ENCODE measurements at regions not wholly inside any gene's neighbourhood (a gene's known extent, or its start where the extent isn't known, plus 50 kb on each side); places are given as distances from the start of the nearest gene placed in this dataset.
A peak's percentile ranks its signal among the peaks of the same experiment; 100 is the strongest.

- no peaks in the 10 kb centered on the region for H3K9me3 ChIP-seq (ENCODE audit: control insufficient read depth, insufficient read depth, low read length)
- H3K36me3 ChIP-seq (ENCODE audit: control insufficient read depth, insufficient read depth, low read length), result no peaks in the 10 kb centered on the region
- H3K4me3 ChIP-seq (ENCODE audit: low read depth, low read length), result no peak overlapping the region
- no peak for DNase-seq (ENCODE audit: low read depth in 4 of 6, low spot score in 6 of 6)
- no peaks in the 10 kb centered on the region for H3K27me3 ChIP-seq (ENCODE audit: control insufficient read depth, insufficient read depth, low read length)
- no CpG with 5 or more reads among the region's 1 CpG for WGBS (ENCODE audit: insufficient coverage)
- H3K27ac ChIP-seq (ENCODE audit: low read depth, low read length), result no peak overlapping the region
- no peaks in the 10 kb centered on the region for H3K4me1 ChIP-seq (ENCODE audit: control insufficient read depth, insufficient read depth, low read length)
These were observed 402.7 kb downstream of the IRS2 start for GRCh38 chr13:109383683-109384082.

GRCh38 chr13:109381546-109382180, 404.7 kb downstream of the IRS2 start:
- Histone ChIP-seq H3K27ac (ENCODE audit: low read depth, low read length) (peak overlapping the region; percentile 67), H3K27me3 (ENCODE audit: control insufficient read depth, insufficient read depth, low read length) (no peaks in the 10 kb centered on the region), H3K36me3 (ENCODE audit: control insufficient read depth, insufficient read depth, low read length) (no peaks in the 10 kb centered on the region), H3K4me3 (ENCODE audit: low read depth, low read length) (no peak overlapping the region), H3K9me3 (ENCODE audit: control insufficient read depth, insufficient read depth, low read length) (no peaks in the 10 kb centered on the region), H3K4me1 (ENCODE audit: control insufficient read depth, insufficient read depth, low read length) (no peaks in the 10 kb centered on the region)
- no peak for DNase-seq (ENCODE audit: low read depth in 4 of 6, low spot score in 6 of 6)
- WGBS (ENCODE audit: insufficient coverage), result 80% methylated on average over 1 of the region's 5 CpGs

DNA sequence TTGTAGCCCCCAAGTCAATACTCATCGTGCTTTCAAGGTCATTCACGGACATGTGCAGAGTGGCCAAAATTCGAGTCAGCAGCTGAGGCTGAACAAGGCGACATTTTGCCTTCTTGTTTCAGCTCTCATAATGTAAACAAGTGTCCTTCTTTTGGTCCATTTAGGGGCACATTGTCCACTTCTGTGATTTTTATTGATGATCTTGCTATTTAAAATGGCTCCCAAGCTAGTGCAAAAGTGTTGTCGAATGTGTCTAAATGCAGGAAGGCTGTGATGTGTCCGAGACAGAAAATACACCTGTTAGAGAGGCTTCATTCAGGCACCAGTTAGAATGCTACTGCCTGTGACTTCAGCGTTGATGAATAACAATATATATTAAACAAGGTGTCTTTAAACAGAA, 405.9 kb downstream of the IRS2 start:
- H3K4me1 ChIP-seq (ENCODE audit: control insufficient read depth, insufficient read depth, low read length), result no peaks in the 10 kb centered on the region
- H3K4me3 ChIP-seq (ENCODE audit: low read depth, low read length), result no peak overlapping the region
- H3K36me3 ChIP-seq (ENCODE audit: control insufficient read depth, insufficient read depth, low read length), result no peaks in the 10 kb centered on the region
- DNase-seq (ENCODE audit: low read depth in 4 of 6, low spot score in 6 of 6), result no peak
- no peaks in the 10 kb centered on the region for H3K9me3 ChIP-seq (ENCODE audit: control insufficient read depth, insufficient read depth, low read length)
- no peaks in the 10 kb centered on the region for H3K27me3 ChIP-seq (ENCODE audit: control insufficient read depth, insufficient read depth, low read length)
- no peak overlapping the region for H3K27ac ChIP-seq (ENCODE audit: low read depth, low read length)
- 55% methylated on average over 4 of the region's 7 CpGs for WGBS (ENCODE audit: insufficient coverage)

DNA sequence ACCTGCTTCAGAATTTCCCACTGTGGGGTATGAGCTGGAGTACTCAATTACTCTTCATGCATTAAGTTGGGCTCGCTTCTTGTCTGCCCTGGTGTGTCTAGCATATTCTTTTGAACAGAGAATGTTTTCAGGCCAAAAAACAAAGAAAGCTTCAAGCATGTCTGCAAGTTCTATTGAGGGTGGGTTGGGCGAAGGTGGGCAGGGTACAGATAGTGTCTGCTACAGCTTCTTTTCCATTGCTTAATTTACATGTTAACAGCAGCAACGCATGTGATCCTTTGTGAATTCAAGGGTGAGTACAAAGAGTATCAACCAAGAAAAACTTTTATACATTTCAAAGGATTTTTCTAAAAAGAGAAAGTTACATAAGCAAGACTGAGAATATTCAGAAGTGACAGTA, 406.5 kb downstream of the IRS2 start:
- WGBS (ENCODE audit: insufficient coverage), result 33% methylated on average over 1 of the region's 3 CpGs
- H3K4me3 ChIP-seq (ENCODE audit: low read depth, low read length), result no peak overlapping the region
- no peaks in the 10 kb centered on the region for H3K36me3 ChIP-seq (ENCODE audit: control insufficient read depth, insufficient read depth, low read length)
- no peaks in the 10 kb centered on the region for H3K4me1 ChIP-seq (ENCODE audit: control insufficient read depth, insufficient read depth, low read length)
- no peaks in the 10 kb centered on the region for H3K27me3 ChIP-seq (ENCODE audit: control insufficient read depth, insufficient read depth, low read length)
- no peak overlapping the region for H3K27ac ChIP-seq (ENCODE audit: low read depth, low read length)
- H3K9me3 ChIP-seq (ENCODE audit: control insufficient read depth, insufficient read depth, low read length), result no peaks in the 10 kb centered on the region
- DNase-seq (ENCODE audit: low read depth in 4 of 6, low spot score in 6 of 6), result no peak

GRCh38 chr13:109376936-109377335, 409.4 kb downstream of the IRS2 start:
- no peak overlapping the region for H3K4me3 ChIP-seq (ENCODE audit: low read depth, low read length)
- H3K9me3 ChIP-seq (ENCODE audit: control insufficient read depth, insufficient read depth, low read length), result no peaks in the 10 kb centered on the region
- WGBS (ENCODE audit: insufficient coverage), result 66% methylated on average over 8 of the region's 9 CpGs
- H3K27me3 ChIP-seq (ENCODE audit: control insufficient read depth, insufficient read depth, low read length), result no peaks in the 10 kb centered on the region
- no peaks in the 10 kb centered on the region for H3K36me3 ChIP-seq (ENCODE audit: control insufficient read depth, insufficient read depth, low read length)
- no peak overlapping the region for H3K27ac ChIP-seq (ENCODE audit: low read depth, low read length)
- peaks cover 4% of the 10 kb centered on the region for H3K4me1 ChIP-seq (ENCODE audit: control insufficient read depth, insufficient read depth, low read length)
- DNase-seq (ENCODE audit: low read depth in 4 of 6, low spot score in 6 of 6), result no peak

- peak in 2 of 6 donors; percentile 52 to 89 for DNase-seq (ENCODE audit: low read depth in 4 of 6, low spot score in 6 of 6)
- Histone ChIP-seq H3K4me3 (ENCODE audit: low read depth, low read length) (no peak overlapping the region), H3K27ac (ENCODE audit: low read depth, low read length) (no peak overlapping the region), H3K27me3 (ENCODE audit: control insufficient read depth, insufficient read depth, low read length) (no peaks in the 10 kb centered on the region), H3K9me3 (ENCODE audit: control insufficient read depth, insufficient read depth, low read length) (no peaks in the 10 kb centered on the region), H3K36me3 (ENCODE audit: control insufficient read depth, insufficient read depth, low read length) (no peaks in the 10 kb centered on the region), H3K4me1 (ENCODE audit: control insufficient read depth, insufficient read depth, low read length) (peaks cover 11% of the 10 kb centered on the region)
- WGBS (ENCODE audit: insufficient coverage), result 54% methylated on average over 6 of the region's 11 CpGs
These were observed 411.7 kb downstream of the IRS2 start for GRCh38 chr13:109374609-109375200.

DNA sequence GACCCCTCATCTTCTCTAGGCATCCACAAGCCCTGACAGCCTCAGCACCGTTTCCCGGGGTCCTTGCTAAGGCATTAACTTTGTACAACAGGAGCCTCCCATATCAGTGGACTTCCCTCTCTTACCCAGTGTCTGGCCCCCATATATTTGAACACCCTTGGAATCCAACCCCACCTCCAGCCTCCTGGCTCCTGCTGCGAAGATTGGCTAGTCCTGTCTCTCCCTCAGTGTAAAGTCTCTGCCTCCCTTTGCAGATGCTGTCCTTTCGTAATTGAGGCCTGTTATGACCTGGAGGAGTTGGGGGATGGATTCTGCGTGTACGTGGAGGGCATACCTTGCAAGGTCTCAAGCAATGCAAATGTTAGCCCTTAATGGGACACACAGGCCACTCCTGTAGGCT, 413.7 kb downstream of the IRS2 start:
- WGBS (ENCODE audit: insufficient coverage), result 98% methylated on average over 6 of the region's 6 CpGs
- no peak overlapping the region for H3K4me3 ChIP-seq (ENCODE audit: low read depth, low read length)
- H3K27me3 ChIP-seq (ENCODE audit: control insufficient read depth, insufficient read depth, low read length), result no peaks in the 10 kb centered on the region
- H3K9me3 ChIP-seq (ENCODE audit: control insufficient read depth, insufficient read depth, low read length), result no peaks in the 10 kb centered on the region
- peaks cover 25% of the 10 kb centered on the region for H3K4me1 ChIP-seq (ENCODE audit: control insufficient read depth, insufficient read depth, low read length)
- H3K36me3 ChIP-seq (ENCODE audit: control insufficient read depth, insufficient read depth, low read length), result no peaks in the 10 kb centered on the region
- no peak overlapping the region for H3K27ac ChIP-seq (ENCODE audit: low read depth, low read length)
- DNase-seq (ENCODE audit: low read depth in 4 of 6, low spot score in 6 of 6), result no peak

- no peak for DNase-seq (ENCODE audit: low read depth in 4 of 6, low spot score in 6 of 6)
- peaks cover 26% of the 10 kb centered on the region for H3K4me1 ChIP-seq (ENCODE audit: control insufficient read depth, insufficient read depth, low read length)
- no peaks in the 10 kb centered on the region for H3K27me3 ChIP-seq (ENCODE audit: control insufficient read depth, insufficient read depth, low read length)
- H3K9me3 ChIP-seq (ENCODE audit: control insufficient read depth, insufficient read depth, low read length), result no peaks in the 10 kb centered on the region
- no peak overlapping the region for H3K27ac ChIP-seq (ENCODE audit: low read depth, low read length)
- H3K4me3 ChIP-seq (ENCODE audit: low read depth, low read length), result no peak overlapping the region
- H3K36me3 ChIP-seq (ENCODE audit: control insufficient read depth, insufficient read depth, low read length), result no peaks in the 10 kb centered on the region
- 66% methylated on average over 6 of the region's 8 CpGs for WGBS (ENCODE audit: insufficient coverage)
These were observed 415.3 kb downstream of the IRS2 start for GRCh38 chr13:109371066-109371465.

DNA sequence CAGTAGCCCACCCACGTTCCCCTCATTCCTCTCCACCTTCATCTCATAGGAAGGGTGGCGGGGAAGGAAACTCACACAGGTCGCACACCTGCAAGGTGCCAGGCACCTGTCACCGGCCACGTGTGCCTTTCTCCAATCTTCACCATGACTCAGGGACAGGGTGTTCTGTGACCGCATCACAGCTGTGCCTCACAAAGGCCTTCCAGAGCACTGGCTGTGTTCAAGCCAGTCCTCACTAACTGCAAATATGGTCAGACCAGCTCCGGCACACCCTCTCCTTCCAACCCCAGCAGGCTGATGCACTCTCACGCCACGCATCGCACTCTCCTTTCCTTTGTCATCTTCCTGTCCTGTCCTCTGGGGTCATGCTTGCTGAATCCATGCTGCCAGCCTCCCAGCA, 415.9 kb downstream of the IRS2 start:
- H3K4me3 ChIP-seq (ENCODE audit: low read depth, low read length), result no peak overlapping the region
- WGBS (ENCODE audit: insufficient coverage), result 92% methylated on average over 10 of the region's 10 CpGs
- no peak for DNase-seq (ENCODE audit: low read depth in 4 of 6, low spot score in 6 of 6)
- no peaks in the 10 kb centered on the region for H3K36me3 ChIP-seq (ENCODE audit: control insufficient read depth, insufficient read depth, low read length)
- peaks cover 26% of the 10 kb centered on the region for H3K4me1 ChIP-seq (ENCODE audit: control insufficient read depth, insufficient read depth, low read length)
- peaks cover 5% of the 10 kb centered on the region for H3K9me3 ChIP-seq (ENCODE audit: control insufficient read depth, insufficient read depth, low read length)
- H3K27ac ChIP-seq (ENCODE audit: low read depth, low read length), result no peak overlapping the region
- no peaks in the 10 kb centered on the region for H3K27me3 ChIP-seq (ENCODE audit: control insufficient read depth, insufficient read depth, low read length)

GRCh38 chr13:109369353-109370052, 416.9 kb downstream of the IRS2 start:
- DNase-seq (ENCODE audit: low read depth in 4 of 6, low spot score in 6 of 6), result peak in 4 of 6 donors; percentile 33 to 87 (median 66)
- Histone ChIP-seq H3K27ac (ENCODE audit: low read depth, low read length) (peak overlapping the region; percentile 75), H3K4me3 (ENCODE audit: low read depth, low read length) (no peak overlapping the region), H3K27me3 (ENCODE audit: control insufficient read depth, insufficient read depth, low read length) (no peaks in the 10 kb centered on the region), H3K4me1 (ENCODE audit: control insufficient read depth, insufficient read depth, low read length) (peaks cover 26% of the 10 kb centered on the region), H3K36me3 (ENCODE audit: control insufficient read depth, insufficient read depth, low read length) (no peaks in the 10 kb centered on the region), H3K9me3 (ENCODE audit: control insufficient read depth, insufficient read depth, low read length) (peaks cover 5% of the 10 kb centered on the region)
- 27% methylated on average over 12 of the region's 14 CpGs for WGBS (ENCODE audit: insufficient coverage)
